IMR-90 (cell line): ENCODE measurements at regions not wholly inside any gene's neighbourhood (a gene's known extent, or its start where the extent isn't known, plus 50 kb on each side); places are given as distances from the start of the nearest gene placed in this dataset.

Experiments used
- ATAC-seq: fragments of 200-7000 bp; cut with Tn5 transposase; 2 replicates; pipeline ENCODE4 v1.9.1; 2020; ENCODE audit warnings: low read depth, mild to moderate bottlenecking, moderate library complexity
- BruUV-seq: library from RNA; stranded (reverse); fragments of 400-500 nt; replicated peaks from 2 replicates; lab custom pipeline; 2021; lab: Mats Ljungman, UMichigan
- CTCF ChIA-PET: fragments of 300-600 bp; formaldehyde crosslinking; extraction: SDS; loops from one replicate; lab custom pipeline; 2021; ENCODE audit warnings: antibody characterized with exemption; lab: Yijun Ruan, JAX
- POLR2A ChIA-PET: fragments of 300-600 bp; sonication (Branson Sonifier 250); formaldehyde crosslinking; loops from one replicate; lab custom pipeline; 2022; ENCODE audit warnings: antibody characterized with exemption; ENCODE audit not compliant: unreplicated experiment; lab: Charles Lee
- DNase-seq: peaks from one replicate; pipeline ENCODE4 v3.0.0; 2013
- H2AFZ ChIP-seq: replicated peaks from 2 replicates; pipeline ENCODE3; 2013; ENCODE audit warnings: low read length, mild to moderate bottlenecking; ENCODE audit not compliant: poor library complexity
- H2AK5ac ChIP-seq: 2 replicates; pipeline ENCODE4 v1.6.1; 2013; ENCODE audit warnings: low read depth, low read length, inconsistent platforms
- H2AK9ac ChIP-seq: replicated peaks from 2 replicates; pipeline ENCODE3; 2013; ENCODE audit warnings: mild to moderate bottlenecking, low read depth, low read length, moderate library complexity; ENCODE audit not compliant: poor library complexity
- H2BK120ac ChIP-seq: 2 replicates; pipeline ENCODE4 v1.6.1; 2013; ENCODE audit warnings: low read depth, low read length, inconsistent platforms
- H2BK15ac ChIP-seq: 3 replicates; pipeline ENCODE4 v1.6.1; 2013; ENCODE audit warnings: low read depth, low read length, inconsistent platforms
- H2BK20ac ChIP-seq: 2 replicates; pipeline ENCODE4 v1.6.1; 2013; ENCODE audit warnings: low read depth, mild to moderate bottlenecking, inconsistent platforms, low read length, moderate library complexity
- H2BK5ac ChIP-seq: 2 replicates; pipeline ENCODE4 v1.6.1; 2013; ENCODE audit warnings: mild to moderate bottlenecking, low read depth, low read length, inconsistent platforms; ENCODE audit not compliant: poor library complexity, severe bottlenecking
- H3K14ac ChIP-seq: replicated peaks from 2 replicates; pipeline ENCODE4 v1.6.1; 2013; ENCODE audit warnings: low read depth, low read length, inconsistent platforms
- H3K18ac ChIP-seq: 2 replicates; pipeline ENCODE4 v1.6.1; 2013; ENCODE audit warnings: low read depth, low read length, control low read depth
- H3K23ac ChIP-seq: 2 replicates; pipeline ENCODE4 v1.6.1; 2013; ENCODE audit warnings: low read depth, low read length, inconsistent platforms
- H3K27ac ChIP-seq: 2 replicates; pipeline ENCODE4 v1.5.1; 2013; ENCODE audit warnings: mild to moderate bottlenecking, control low read depth, low read length; ENCODE audit not compliant: insufficient read depth
- H3K27me3 ChIP-seq: 2 replicates; pipeline ENCODE4 v1.6.1; 2013; ENCODE audit warnings: low read length; ENCODE audit not compliant: control insufficient read depth, insufficient read depth
- H3K36me3 ChIP-seq: 2 replicates; pipeline ENCODE4 v1.6.1; 2013; ENCODE audit warnings: low read length, mixed read lengths; ENCODE audit not compliant: control insufficient read depth, insufficient read depth
- H3K4ac ChIP-seq: 2 replicates; pipeline ENCODE4 v1.6.1; 2013; ENCODE audit warnings: low read depth, low read length, inconsistent platforms
- H3K4me1 ChIP-seq: 2 replicates; pipeline ENCODE4 v1.6.1; 2013; ENCODE audit warnings: low read length, mixed read lengths; ENCODE audit not compliant: control insufficient read depth, insufficient read depth
- H3K4me2 ChIP-seq: 2 replicates; pipeline ENCODE4 v1.6.1; 2013; ENCODE audit warnings: low read depth, mild to moderate bottlenecking, control low read depth, low read length, moderate library complexity
- H3K4me3 ChIP-seq: 2 replicates; pipeline ENCODE4 v1.5.1; 2013; ENCODE audit warnings: low read depth, mild to moderate bottlenecking, control low read depth, low read length, moderate library complexity; ENCODE audit not compliant: insufficient read depth
- H3K56ac ChIP-seq: 2 replicates; pipeline ENCODE4 v1.6.1; 2013; ENCODE audit warnings: low read length, inconsistent platforms; ENCODE audit not compliant: insufficient read depth; ENCODE audit errors: extremely low read depth
- H3K79me1 ChIP-seq, 2 experiments: 2 replicates each; pipeline ENCODE4 v1.6.1; 2013; ENCODE audit warnings: low read length in 2 of 2, inconsistent platforms in 1 of 2, low read depth in 1 of 2
- H3K9ac ChIP-seq: 2 replicates; pipeline ENCODE4 v1.6.1; 2013; ENCODE audit warnings: low read depth, low read length, control low read depth
- H3K9me1 ChIP-seq: 2 replicates; pipeline ENCODE4 v1.6.1; 2013; ENCODE audit warnings: low read length, inconsistent platforms; ENCODE audit not compliant: insufficient read depth
- H3K9me3 ChIP-seq: 2 replicates; pipeline ENCODE4 v1.6.1; 2013; ENCODE audit warnings: low read length; ENCODE audit not compliant: control insufficient read depth, insufficient read depth
- H4K20me1 ChIP-seq: 2 replicates; pipeline ENCODE4 v1.6.1; 2013; ENCODE audit warnings: low read length, inconsistent platforms; ENCODE audit not compliant: insufficient read depth
- H4K5ac ChIP-seq: 2 replicates; pipeline ENCODE4 v1.6.1; 2013; ENCODE audit warnings: mild to moderate bottlenecking, low read depth, low read length, control low read depth
- H4K8ac ChIP-seq, 2 experiments: 2 replicates each; pipeline ENCODE4 v1.6.1; 2013; ENCODE audit warnings: low read depth in 2 of 2, low read length in 2 of 2, control low read depth in 1 of 2, inconsistent platforms in 1 of 2
- H4K91ac ChIP-seq: 2 replicates; pipeline ENCODE4 v1.6.1; 2013; ENCODE audit warnings: low read depth, low read length, inconsistent platforms; ENCODE audit not compliant: insufficient read depth
- BHLHE40 ChIP-seq: fragments of 150-350 bp; IDR thresholded peaks from 2 replicates; pipeline ENCODE4 v1.6.1; 2016; ENCODE audit warnings: mild to moderate bottlenecking, low read depth, low read length
- CEBPB ChIP-seq: IDR thresholded peaks from 2 replicates; pipeline ENCODE4 v1.6.1; 2012; ENCODE audit warnings: low read depth, low read length, improper control_type of control experiment
- CHD1 ChIP-seq: IDR thresholded peaks from 2 replicates; pipeline ENCODE4 v1.6.1; 2012; ENCODE audit warnings: low read depth, low read length, improper control_type of control experiment
- FOS ChIP-seq: fragments of 150-350 bp; IDR thresholded peaks from 2 replicates; pipeline ENCODE4 v1.6.1; 2016; ENCODE audit warnings: low read depth, low read length
- MAFK ChIP-seq: IDR thresholded peaks from 2 replicates; pipeline ENCODE4 v1.6.1; 2012; ENCODE audit warnings: low read depth, low read length, improper control_type of control experiment
- MAZ ChIP-seq: IDR thresholded peaks from 2 replicates; pipeline ENCODE4 v1.6.1; 2012; ENCODE audit warnings: low read depth, mild to moderate bottlenecking, low read length, improper control_type of control experiment, moderate library complexity, borderline replicate concordance
- MXI1 ChIP-seq: IDR thresholded peaks from 2 replicates; pipeline ENCODE4 v1.6.1; 2012; ENCODE audit warnings: low read depth, mild to moderate bottlenecking, low read length, moderate library complexity, borderline replicate concordance
- NFE2L2 ChIP-seq: fragments of 150-350 bp; IDR thresholded peaks from 2 replicates; pipeline ENCODE4 v1.6.1; 2016; ENCODE audit warnings: low read depth, mild to moderate bottlenecking, low read length
- POLR2A ChIP-seq: IDR thresholded peaks from 2 replicates; pipeline ENCODE4 v1.6.1; 2012; ENCODE audit warnings: mild to moderate bottlenecking, low read depth, low read length
- RCOR1 ChIP-seq: IDR thresholded peaks from 2 replicates; pipeline ENCODE4 v1.6.1; 2012; ENCODE audit warnings: mild to moderate bottlenecking, low read length, improper control_type of control experiment; ENCODE audit not compliant: insufficient replicate concordance
- RFX5 ChIP-seq: IDR thresholded peaks from 2 replicates; pipeline ENCODE4 v1.8.0; 2012; ENCODE audit warnings: low read depth, mild to moderate bottlenecking, low read length, moderate library complexity
- WGBS, 2 experiments: methylation state at CpG; one replicate each; pipeline versions ENCODE4 v1.1.5 to v1.1.7; 2013; ENCODE audit warnings: missing lambda C conversion rate in 2 of 2; ENCODE audit not compliant: insufficient read length in 1 of 2; ENCODE audit errors: extremely low coverage in 2 of 2; 5-methylcytosine and 5-hydroxymethylcytosine counted together
- dilution Hi-C: fragments of 300-500 bp; cut with HindIII; formaldehyde crosslinking; loops from one replicate; pipeline ENCODE4 v1.14.3; 2018; ENCODE audit warnings: low sequenced_read_pairs; ENCODE audit not compliant: unreplicated experiment
- in situ Hi-C: fragments of 300-500 bp; cut with MboI; formaldehyde crosslinking; loops from 3 replicates; pipeline ENCODE4 v1.14.3; 2019; ENCODE audit warnings: low sequenced_read_pairs, inconsistent platforms, mixed read lengths
- intact Hi-C: fragments of 100-400 bp; cut with micrococcal nuclease; formaldehyde crosslinking; loops from 2 replicates; pipeline ENCODE4 v1.10.0; 2022
- TF ChIP-seq, protein P1 (sequence below): fragments of 150-350 bp; IDR thresholded peaks from 2 replicates; pipeline ENCODE4 v1.6.1; 2017; ENCODE audit warnings: mild to moderate bottlenecking, antibody characterized with exemption, low read length, low read depth
- TF ChIP-seq, protein P2 (sequence below): fragments of 150-350 bp; IDR thresholded peaks from 2 replicates; pipeline ENCODE4 v1.6.1; 2016; ENCODE audit warnings: low read depth, mild to moderate bottlenecking, low read length, moderate library complexity, borderline replicate concordance
- TF ChIP-seq, protein P3 (sequence below): conservative IDR thresholded peaks from 2 replicates; pipeline ENCODE4 v1.5.1; 2012; ENCODE audit warnings: mild to moderate bottlenecking, low read depth, low read length, improper control_type of control experiment

DNA sequence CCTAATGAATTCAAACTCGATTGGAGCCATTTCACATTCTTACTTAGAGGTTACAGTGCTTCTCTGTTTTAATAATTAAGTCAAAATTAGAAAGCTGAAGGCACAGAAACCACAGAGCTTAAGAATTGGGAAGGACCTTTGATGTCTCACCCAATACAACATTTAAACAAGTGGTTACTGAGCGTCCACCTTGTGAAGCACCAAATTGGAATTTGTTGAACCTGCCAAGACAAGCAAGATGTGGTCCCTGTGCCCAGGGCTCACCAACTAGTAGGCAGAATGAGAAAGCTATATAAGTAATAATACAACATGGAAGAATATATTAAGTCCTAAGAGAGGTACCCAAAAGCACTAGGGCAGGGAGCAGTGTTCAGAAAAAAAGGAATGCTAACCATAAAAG, 64.5 kb upstream of the NPAS2 start:
- Histone ChIP-seq H3K23ac (no peak overlapping the region), H2BK20ac (peak overlapping the region; percentile 41; the same call in 1 of the 2 replicates), H3K18ac (no peak overlapping the region), H2BK15ac (peak overlapping the region; percentile 54; the same call in 1 of the 3 replicates), H4K5ac (no peak overlapping the region), H2AK9ac (no peak overlapping the region), H3K4ac (peak overlapping the region; percentile 21; the same call in 1 of the 2 replicates), H3K9me1 (peaks cover 31% of the 10 kb centered on the region), H3K79me1 (peaks cover 0 to 4% of the 10 kb centered on the region in 2 experiments; a peak in 2 of 4 replicates), H4K91ac (no peak overlapping the region), H3K27me3 (no peaks in the 10 kb centered on the region), H3K56ac (no peak overlapping the region), H3K9ac (no peak overlapping the region), H2AK5ac (no peak overlapping the region), H3K27ac (no peak overlapping the region), H4K8ac (no peak overlapping the region), H2BK5ac (no peak overlapping the region), H3K14ac (no peak overlapping the region), H3K4me2 (no peak overlapping the region), H3K36me3 (no peaks in the 10 kb centered on the region), H3K9me3 (no peaks in the 10 kb centered on the region), H3K4me1 (peaks cover 29% of the 10 kb centered on the region), H4K20me1 (no peaks in the 10 kb centered on the region), H3K4me3 (no peak overlapping the region), H2BK120ac (no peak overlapping the region; the same call in 1 of the 2 replicates), H2AFZ (no peak overlapping the region)
- WGBS, 2 experiments = no CpG with 5 or more reads among the region's 2 CpGs
- ChIA-PET CTCF (interaction anchor here (1.4 kb wide), 1 partner anchor 12 kb away, joined by 6 read pairs; no protein-coding TSS in a partner anchor), POLR2A (no interaction called here)
- ATAC-seq = no peak
- TF ChIP-seq RCOR1 (no peak), BHLHE40 (no peak), RFX5 (no peak), CHD1 (no peak), NFE2L2 (no peak), CEBPB (no peak), MAFK (no peak), POLR2A (no peak), FOS (no peak), MAZ (no peak), MXI1 (no peak)
- TF ChIP-seq, protein P1, sequence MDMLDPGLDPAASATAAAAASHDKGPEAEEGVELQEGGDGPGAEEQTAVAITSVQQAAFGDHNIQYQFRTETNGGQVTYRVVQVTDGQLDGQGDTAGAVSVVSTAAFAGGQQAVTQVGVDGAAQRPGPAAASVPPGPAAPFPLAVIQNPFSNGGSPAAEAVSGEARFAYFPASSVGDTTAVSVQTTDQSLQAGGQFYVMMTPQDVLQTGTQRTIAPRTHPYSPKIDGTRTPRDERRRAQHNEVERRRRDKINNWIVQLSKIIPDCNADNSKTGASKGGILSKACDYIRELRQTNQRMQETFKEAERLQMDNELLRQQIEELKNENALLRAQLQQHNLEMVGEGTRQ = no peak
- TF ChIP-seq, protein P2, sequence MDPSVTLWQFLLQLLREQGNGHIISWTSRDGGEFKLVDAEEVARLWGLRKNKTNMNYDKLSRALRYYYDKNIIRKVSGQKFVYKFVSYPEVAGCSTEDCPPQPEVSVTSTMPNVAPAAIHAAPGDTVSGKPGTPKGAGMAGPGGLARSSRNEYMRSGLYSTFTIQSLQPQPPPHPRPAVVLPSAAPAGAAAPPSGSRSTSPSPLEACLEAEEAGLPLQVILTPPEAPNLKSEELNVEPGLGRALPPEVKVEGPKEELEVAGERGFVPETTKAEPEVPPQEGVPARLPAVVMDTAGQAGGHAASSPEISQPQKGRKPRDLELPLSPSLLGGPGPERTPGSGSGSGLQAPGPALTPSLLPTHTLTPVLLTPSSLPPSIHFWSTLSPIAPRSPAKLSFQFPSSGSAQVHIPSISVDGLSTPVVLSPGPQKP = no peak
- TF ChIP-seq, protein P3, sequence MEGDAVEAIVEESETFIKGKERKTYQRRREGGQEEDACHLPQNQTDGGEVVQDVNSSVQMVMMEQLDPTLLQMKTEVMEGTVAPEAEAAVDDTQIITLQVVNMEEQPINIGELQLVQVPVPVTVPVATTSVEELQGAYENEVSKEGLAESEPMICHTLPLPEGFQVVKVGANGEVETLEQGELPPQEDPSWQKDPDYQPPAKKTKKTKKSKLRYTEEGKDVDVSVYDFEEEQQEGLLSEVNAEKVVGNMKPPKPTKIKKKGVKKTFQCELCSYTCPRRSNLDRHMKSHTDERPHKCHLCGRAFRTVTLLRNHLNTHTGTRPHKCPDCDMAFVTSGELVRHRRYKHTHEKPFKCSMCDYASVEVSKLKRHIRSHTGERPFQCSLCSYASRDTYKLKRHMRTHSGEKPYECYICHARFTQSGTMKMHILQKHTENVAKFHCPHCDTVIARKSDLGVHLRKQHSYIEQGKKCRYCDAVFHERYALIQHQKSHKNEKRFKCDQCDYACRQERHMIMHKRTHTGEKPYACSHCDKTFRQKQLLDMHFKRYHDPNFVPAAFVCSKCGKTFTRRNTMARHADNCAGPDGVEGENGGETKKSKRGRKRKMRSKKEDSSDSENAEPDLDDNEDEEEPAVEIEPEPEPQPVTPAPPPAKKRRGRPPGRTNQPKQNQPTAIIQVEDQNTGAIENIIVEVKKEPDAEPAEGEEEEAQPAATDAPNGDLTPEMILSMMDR = no peak
- peak; percentile 33 for DNase-seq
- no TSS peak for BruUV-seq
- dilution Hi-C loops (no loop called here), intact Hi-C loops (no loop called here), in situ Hi-C loops (no loop called here)
